B cell (primary cell): ENCODE measurements at regions not wholly inside any gene's neighbourhood (a gene's known extent, or its start where the extent isn't known, plus 50 kb on each side); places are given as distances from the start of the nearest gene placed in this dataset.

Experiments used
- CTCF ChIP-seq: fragments of 200-600 bp; IDR thresholded peaks from one replicate; pipeline ENCODE4 v1.8.0; 2022; ENCODE audit warnings: antibody characterized with exemption, mild to moderate bottlenecking
- EZH2 ChIP-seq: IDR thresholded peaks from 2 replicates; pipeline ENCODE4 v1.6.1; 2012; ENCODE audit warnings: borderline replicate concordance, low read depth, mild to moderate bottlenecking, moderate library complexity, low read length; ENCODE audit not compliant: insufficient read depth, poor library complexity, severe bottlenecking

- TF ChIP-seq CTCF, result no peak
- TF ChIP-seq EZH2, result no peak
Measured at GRCh38 chr5:23627976-23628375, 120.6 kb downstream of the PRDM9 start.
